ENCODE measurements at regions not wholly inside any gene's neighbourhood (a gene's known extent, or its start where the extent isn't known, plus 50 kb on each side); places are given as distances from the start of the nearest gene placed in this dataset.

DNA sequence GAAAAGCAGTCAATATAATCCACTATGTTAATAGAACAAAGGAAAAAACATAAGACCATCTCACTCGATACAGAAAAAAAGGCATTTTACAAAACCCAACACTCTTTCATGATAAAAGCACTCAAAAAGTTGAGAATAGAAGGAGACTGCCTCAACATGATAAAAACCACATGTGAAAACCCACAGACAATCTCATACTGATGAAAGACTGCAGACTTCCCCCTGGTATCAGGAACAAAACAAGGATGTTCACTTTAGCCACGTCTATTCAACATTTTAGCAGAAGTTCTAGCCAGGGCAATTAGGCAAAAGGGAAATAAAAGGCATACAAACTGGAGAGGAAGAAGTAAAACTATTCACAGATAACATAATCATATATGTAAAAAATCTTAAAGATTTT is 285.9 kb downstream of the EIPR1 start:
- TF ChIP-seq CTCF (IDR thresholded peaks at IDR 0.05) (no peak), EZH2 (IDR thresholded peaks at IDR 0.05) (no peak)
